Mucosa of descending colon (tissue), 3 donors: ENCODE measurements at regions not wholly inside any gene's neighbourhood (a gene's known extent, or its start where the extent isn't known, plus 50 kb on each side); places are given as distances from the start of the nearest gene placed in this dataset.

ENCODE experiments used
- ATAC-seq: fragments of 200-7000 bp; cut with Tn5 transposase; one replicate; pipeline ENCODE4 v1.9.1; 2020; ENCODE audit warnings: mild to moderate bottlenecking, moderate library complexity
- DNase-seq, 3 donors: peaks; one replicate each; pipeline ENCODE4 v3.0.0-alpha.2; 2020
- H3K36me3 ChIP-seq: fragments of 200-600 bp; one replicate; pipeline ENCODE4 v1.8.0; 2021; ENCODE audit warnings: low read depth, mild to moderate bottlenecking
- H3K4me1 ChIP-seq: fragments of 200-600 bp; one replicate; pipeline ENCODE4 v1.8.0; 2021; ENCODE audit warnings: low read depth, mild to moderate bottlenecking
- H3K4me3 ChIP-seq: fragments of 200-600 bp; one replicate; pipeline ENCODE4 v1.8.0; 2021; ENCODE audit warnings: mild to moderate bottlenecking
- H3K9me3 ChIP-seq: fragments of 200-600 bp; one replicate; pipeline ENCODE4 v1.8.0; 2021; ENCODE audit warnings: mild to moderate bottlenecking
- intact Hi-C, 2 donors: fragments of 100-400 bp; cut with DNase I in 1 of 2; cut with micrococcal nuclease in 1 of 2; formaldehyde crosslinking; loops; one replicate each; pipeline versions ENCODE4 v1.11.0 to v1.11.1; 2022; cut with DNase I, micrococcal nuclease
- TF ChIP-seq, protein P1 (sequence below): fragments of 200-600 bp; IDR thresholded peaks from one replicate; pipeline ENCODE4 v1.8.0; 2022; ENCODE audit warnings: antibody characterized with exemption, mild to moderate bottlenecking
- donor health status: DM: no; HTN: no; CAD: no; lungs with moderate emphysema.
- donor health status: DM: no; HTN: no; CAD: no.
- donor health status: DM: no; HTN: yes; CAD: no.

DNA sequence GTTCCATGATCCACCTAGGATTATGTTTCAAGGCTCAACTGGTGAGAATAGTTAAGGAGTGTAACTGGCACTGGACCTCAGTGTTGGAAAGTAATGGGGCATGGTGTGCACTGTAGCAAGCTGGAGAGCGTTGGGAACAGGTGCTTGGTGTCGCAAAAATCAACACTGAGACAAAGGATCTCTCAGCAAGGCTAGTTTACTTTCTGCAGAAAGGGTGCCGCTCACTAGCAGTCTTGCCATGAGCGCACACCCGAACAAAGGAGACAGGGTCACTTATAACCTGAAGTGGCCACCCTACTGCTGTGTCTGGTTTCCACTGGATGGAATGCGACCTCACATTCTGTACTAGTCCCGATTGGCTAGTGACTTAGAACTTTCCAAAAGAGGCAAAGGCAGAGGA, 133.2 kb downstream of the TMEM17 start:
- ATAC-seq, result no peak
- H3K4me1 ChIP-seq, result no peaks in the 10 kb centered on the region
- intact Hi-C loops, result no loop called here

GRCh38 chr2:62370321-62371250, 135.4 kb downstream of the TMEM17 start:
- intact Hi-C loops, result no loop called here
- H3K4me1 ChIP-seq, result no peaks in the 10 kb centered on the region

More for the DNA sequence above, 133.2 kb downstream of the TMEM17 start:
- no peak for DNase-seq
- H3K36me3 ChIP-seq, result no peaks in the 10 kb centered on the region
- TF ChIP-seq, protein P1, sequence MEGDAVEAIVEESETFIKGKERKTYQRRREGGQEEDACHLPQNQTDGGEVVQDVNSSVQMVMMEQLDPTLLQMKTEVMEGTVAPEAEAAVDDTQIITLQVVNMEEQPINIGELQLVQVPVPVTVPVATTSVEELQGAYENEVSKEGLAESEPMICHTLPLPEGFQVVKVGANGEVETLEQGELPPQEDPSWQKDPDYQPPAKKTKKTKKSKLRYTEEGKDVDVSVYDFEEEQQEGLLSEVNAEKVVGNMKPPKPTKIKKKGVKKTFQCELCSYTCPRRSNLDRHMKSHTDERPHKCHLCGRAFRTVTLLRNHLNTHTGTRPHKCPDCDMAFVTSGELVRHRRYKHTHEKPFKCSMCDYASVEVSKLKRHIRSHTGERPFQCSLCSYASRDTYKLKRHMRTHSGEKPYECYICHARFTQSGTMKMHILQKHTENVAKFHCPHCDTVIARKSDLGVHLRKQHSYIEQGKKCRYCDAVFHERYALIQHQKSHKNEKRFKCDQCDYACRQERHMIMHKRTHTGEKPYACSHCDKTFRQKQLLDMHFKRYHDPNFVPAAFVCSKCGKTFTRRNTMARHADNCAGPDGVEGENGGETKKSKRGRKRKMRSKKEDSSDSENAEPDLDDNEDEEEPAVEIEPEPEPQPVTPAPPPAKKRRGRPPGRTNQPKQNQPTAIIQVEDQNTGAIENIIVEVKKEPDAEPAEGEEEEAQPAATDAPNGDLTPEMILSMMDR, result no peak
- no peak overlapping the region for H3K4me3 ChIP-seq
- peaks cover 9% of the 10 kb centered on the region for H3K9me3 ChIP-seq

GRCh38 chr2:62369541-62370202, 136.3 kb downstream of the TMEM17 start:
- Histone ChIP-seq H3K4me3 (no peak overlapping the region), H3K36me3 (no peaks in the 10 kb centered on the region), H3K4me1 (no peaks in the 10 kb centered on the region), H3K9me3 (peaks cover 9% of the 10 kb centered on the region)
- intact Hi-C loops, result no loop called here
- ATAC-seq, result peak; percentile 74
- no peak for DNase-seq
- TF ChIP-seq, protein P1, result no peak

More at GRCh38 chr2:62370321-62371250, 135.4 kb downstream of the TMEM17 start:
- Histone ChIP-seq H3K9me3 (peaks cover 9% of the 10 kb centered on the region), H3K36me3 (no peaks in the 10 kb centered on the region), H3K4me3 (no peak overlapping the region)
- no peak for DNase-seq
- TF ChIP-seq, protein P1, result no peak
- no peak for ATAC-seq

DNA sequence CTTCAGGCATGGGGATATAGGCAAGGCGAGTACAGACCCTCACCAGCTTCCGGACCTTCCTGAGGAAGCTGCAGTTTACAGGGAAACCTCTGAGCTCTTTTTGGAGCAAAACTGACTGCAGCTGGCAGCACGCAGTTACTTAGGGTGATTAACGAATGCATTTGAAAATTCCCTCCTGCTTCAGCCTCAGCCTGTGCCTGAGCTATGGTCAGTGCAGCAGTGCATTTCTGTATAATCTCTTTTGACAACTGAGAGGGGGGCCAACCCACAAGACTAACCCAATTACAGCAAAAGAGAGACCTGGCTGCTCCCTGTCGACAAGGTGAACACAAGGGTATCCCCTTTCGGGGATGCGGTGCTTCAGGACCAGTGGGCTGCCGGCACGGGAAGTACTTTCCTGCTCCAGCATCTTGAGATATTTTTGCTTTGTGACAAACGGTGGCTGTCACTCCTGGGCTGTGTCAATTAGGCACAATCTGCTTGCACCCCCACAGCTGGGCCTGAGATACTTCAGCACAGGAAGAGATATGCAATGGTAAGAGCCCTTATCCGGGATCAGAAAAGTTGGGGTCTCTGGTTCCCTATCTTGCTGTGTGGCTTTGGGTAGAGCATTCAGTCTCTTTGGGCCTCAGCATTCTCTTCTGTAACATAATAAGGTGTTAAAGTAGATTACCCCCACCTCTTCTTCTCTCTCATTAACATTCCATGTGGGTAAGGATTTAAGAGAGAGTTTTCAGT, 141.0 kb downstream of the TMEM17 start:
- DNase-seq (no peak), ATAC-seq (no peak)
- Histone ChIP-seq H3K4me3 (no peak overlapping the region), H3K9me3 (no peaks in the 10 kb centered on the region), H3K36me3 (no peaks in the 10 kb centered on the region), H3K4me1 (no peaks in the 10 kb centered on the region)
- TF ChIP-seq, protein P1, result no peak
- intact Hi-C loops, result no loop called here

GRCh38 chr2:62363166-62363565, 142.8 kb downstream of the TMEM17 start:
- Histone ChIP-seq H3K9me3 (no peaks in the 10 kb centered on the region), H3K36me3 (no peaks in the 10 kb centered on the region), H3K4me1 (no peaks in the 10 kb centered on the region), H3K4me3 (no peak overlapping the region)
- ATAC-seq (peak; percentile 18), DNase-seq (no peak)
- intact Hi-C loops, result no loop called here
- TF ChIP-seq, protein P1, result no peak
